Mesenchymal stem cell (in vitro differentiated cells and primary cell): ENCODE measurements at regions not wholly inside any gene's neighbourhood (a gene's known extent, or its start where the extent isn't known, plus 50 kb on each side); places are given as distances from the start of the nearest gene placed in this dataset.

ENCODE experiments used
- DNase-seq: peaks from one replicate; pipeline ENCODE4 v3.0.0-alpha.2; 2013
- H2AFZ ChIP-seq: one replicate; pipeline ENCODE4 v1.6.1; 2013; ENCODE audit warnings: low read depth, mild to moderate bottlenecking, control low read depth, inconsistent platforms, low read length, moderate library complexity
- H2AK5ac ChIP-seq: 2 replicates; pipeline ENCODE4 v1.6.1; 2013; ENCODE audit warnings: low read length, moderate library complexity, mild to moderate bottlenecking, inconsistent platforms; ENCODE audit not compliant: severe bottlenecking
- H2BK120ac ChIP-seq: one replicate; pipeline ENCODE4 v1.6.1; 2013; ENCODE audit warnings: low read depth, mild to moderate bottlenecking, inconsistent platforms, low read length, moderate library complexity
- H2BK12ac ChIP-seq, 2 experiments: one replicate each; pipeline ENCODE4 v1.6.1; 2013; ENCODE audit warnings: inconsistent platforms in 2 of 2, low read length in 2 of 2, mild to moderate bottlenecking in 2 of 2, moderate library complexity in 2 of 2, control low read depth in 1 of 2
- H2BK15ac ChIP-seq: one replicate; pipeline ENCODE4 v1.6.1; 2013; ENCODE audit warnings: mild to moderate bottlenecking, low read depth, inconsistent platforms; ENCODE audit not compliant: poor library complexity, severe bottlenecking
- H2BK5ac ChIP-seq: 2 replicates; pipeline ENCODE4 v1.6.1; 2013; ENCODE audit warnings: low read depth, mild to moderate bottlenecking, low read length, control low read depth, inconsistent platforms; ENCODE audit not compliant: poor library complexity, severe bottlenecking
- H3K14ac ChIP-seq, 2 experiments: one replicate each; pipeline ENCODE4 v1.6.1; 2013; ENCODE audit warnings: inconsistent platforms in 2 of 2, low read length in 2 of 2, control low read depth in 1 of 2, mild to moderate bottlenecking in 1 of 2, moderate library complexity in 1 of 2
- H3K18ac ChIP-seq, 2 experiments: one replicate each; pipeline ENCODE4 v1.6.1; 2013; ENCODE audit warnings: inconsistent platforms in 2 of 2, low read length in 2 of 2, control low read depth in 1 of 2, low read depth in 1 of 2, mild to moderate bottlenecking in 1 of 2
- H3K23ac ChIP-seq, 2 experiments: one replicate each; pipeline ENCODE4 v1.6.1; 2013; ENCODE audit warnings: inconsistent platforms in 2 of 2, low read length in 2 of 2, mild to moderate bottlenecking in 2 of 2, moderate library complexity in 2 of 2, control low read depth in 1 of 2
- H3K27ac ChIP-seq: 2 replicates; pipeline ENCODE4 v1.5.1; 2013; ENCODE audit warnings: mild to moderate bottlenecking, moderate library complexity, low read length, control low read depth, inconsistent platforms; ENCODE audit not compliant: poor library complexity, severe bottlenecking
- H3K27me3 ChIP-seq, 2 experiments: 2 replicates each; pipeline versions ENCODE4 v1.6.1 to v1.7.0; 2013; ENCODE audit warnings: low read length in 2 of 2, mild to moderate bottlenecking in 2 of 2, moderate library complexity in 2 of 2, control low read depth in 1 of 2, inconsistent platforms in 1 of 2; ENCODE audit not compliant: control insufficient read depth in 1 of 2, insufficient read depth in 1 of 2
- H3K36me3 ChIP-seq, 2 experiments: 2 replicates each; pipeline versions ENCODE4 v1.6.1 to v1.7.0; 2013; ENCODE audit warnings: low read length in 2 of 2, control low read depth in 1 of 2, inconsistent platforms in 1 of 2, low read depth in 1 of 2, mild to moderate bottlenecking in 1 of 2; ENCODE audit not compliant: insufficient read depth in 2 of 2, control insufficient read depth in 1 of 2
- H3K4ac ChIP-seq, 2 experiments: one replicate each; pipeline ENCODE4 v1.6.1; 2013; ENCODE audit warnings: inconsistent platforms in 2 of 2, low read length in 2 of 2, mild to moderate bottlenecking in 2 of 2, moderate library complexity in 2 of 2, control low read depth in 1 of 2, low read depth in 1 of 2
- H3K4me1 ChIP-seq: 2 replicates; pipeline ENCODE4 v1.6.1; 2013; ENCODE audit warnings: low read depth, low read length, control low read depth; ENCODE audit not compliant: control insufficient read depth, insufficient read depth
- H3K4me2 ChIP-seq: 2 replicates; pipeline ENCODE4 v1.6.1; 2013; ENCODE audit warnings: low read length, mild to moderate bottlenecking, inconsistent platforms; ENCODE audit not compliant: poor library complexity, severe bottlenecking
- H3K4me3 ChIP-seq, 2 experiments: 2 replicates each; pipeline versions ENCODE4 v1.5.1 to v1.7.0; 2013; ENCODE audit warnings: low read length in 2 of 2, mild to moderate bottlenecking in 2 of 2, control low read depth in 1 of 2, low read depth in 1 of 2; ENCODE audit not compliant: insufficient read depth in 1 of 2
- H3K79me1 ChIP-seq: replicated peaks from 2 replicates; pipeline ENCODE4 v1.6.1; 2013; ENCODE audit warnings: mild to moderate bottlenecking, control low read depth, low read length, inconsistent platforms; ENCODE audit not compliant: poor library complexity, severe bottlenecking
- H3K9ac ChIP-seq: 2 replicates; pipeline ENCODE4 v1.7.0; 2013; ENCODE audit warnings: mild to moderate bottlenecking, low read length, moderate library complexity
- H3K9me3 ChIP-seq: 2 replicates; pipeline ENCODE4 v1.7.0; 2013; ENCODE audit warnings: mild to moderate bottlenecking, low read length; ENCODE audit not compliant: control insufficient read depth
- H4K8ac ChIP-seq: one replicate; pipeline ENCODE4 v1.6.1; 2013; ENCODE audit warnings: inconsistent platforms, mild to moderate bottlenecking, low read length, moderate library complexity
- H4K91ac ChIP-seq: one replicate; pipeline ENCODE4 v1.6.1; 2013; ENCODE audit warnings: mild to moderate bottlenecking, low read length, inconsistent platforms
- WGBS: methylation state at CpG from one replicate; pipeline ENCODE4 v1.1.7; 2013; ENCODE audit warnings: mixed read lengths; 5-methylcytosine and 5-hydroxymethylcytosine counted together

- Histone ChIP-seq H3K36me3 (no peaks in the 10 kb centered on the region), H3K27me3 (no peaks in the 10 kb centered on the region), H2BK120ac (no peak overlapping the region), H3K4me1 (no peaks in the 10 kb centered on the region), H3K14ac (no peak overlapping the region), H3K4me3 (no peak overlapping the region), H3K27ac (no peak overlapping the region), H4K91ac (no peak overlapping the region), H3K4ac (peak overlapping the region in 1 of 2 experiments; percentile 37), H2AFZ (no peak overlapping the region), H2AK5ac (no peak overlapping the region), H3K18ac (no peak overlapping the region), H3K23ac (no peak overlapping the region), H2BK15ac (no peak overlapping the region), H3K79me1 (no peaks in the 10 kb centered on the region), H3K9ac (no peak overlapping the region), H2BK5ac (no peak overlapping the region), H2BK12ac (peak overlapping the region in 1 of 2 experiments; percentile 63), H4K8ac (no peak overlapping the region), H3K4me2 (no peak overlapping the region), H3K9me3 (no peaks in the 10 kb centered on the region)
- DNase-seq, result no peak
- 89% methylated on average over 3 of the region's 3 CpGs for WGBS
Observed at GRCh38 chr2:150023044-150023443, 435.5 kb upstream of the MMADHC start.

DNA sequence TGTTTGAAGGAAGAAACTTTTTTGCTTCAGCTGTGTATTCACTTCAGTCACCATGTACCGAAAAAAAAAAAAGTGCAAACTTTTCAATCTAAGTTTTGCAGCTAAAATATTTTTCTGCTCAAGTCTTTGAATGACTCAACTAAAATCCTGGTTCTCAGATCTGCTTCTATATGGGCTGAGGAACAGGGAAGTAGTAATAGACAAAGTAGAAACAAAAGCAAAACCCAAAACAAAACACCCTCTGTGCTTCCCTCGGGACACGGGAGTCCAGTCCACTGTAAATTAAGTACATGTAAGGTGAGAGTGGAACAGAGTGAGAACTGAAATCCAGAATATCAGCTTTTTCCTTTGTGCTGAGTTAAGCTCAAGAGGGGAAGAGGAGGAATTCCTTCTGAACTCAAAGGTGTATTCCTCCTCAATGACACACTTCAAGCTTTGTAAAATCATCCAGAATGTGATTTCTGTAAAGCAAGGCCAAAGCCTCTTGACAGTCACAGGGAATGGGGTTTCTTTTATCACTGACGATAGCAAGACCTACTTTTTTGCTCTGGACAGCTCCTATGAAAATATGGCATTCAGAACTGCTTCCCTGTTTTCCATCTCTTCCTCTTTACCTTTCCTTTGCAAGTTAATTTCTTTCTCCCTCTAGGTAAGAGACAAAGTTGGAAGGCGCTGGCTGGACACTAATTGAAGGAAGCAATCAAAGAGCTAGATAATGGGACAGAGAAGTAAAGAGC, 433.5 kb upstream of the MMADHC start:
- Histone ChIP-seq H3K36me3 (no peaks in the 10 kb centered on the region), H4K91ac (no peak overlapping the region), H2AFZ (no peak overlapping the region), H3K79me1 (no peaks in the 10 kb centered on the region), H2BK15ac (no peak overlapping the region), H3K9me3 (peaks cover 3% of the 10 kb centered on the region), H2BK120ac (no peak overlapping the region), H2BK5ac (no peak overlapping the region), H4K8ac (no peak overlapping the region), H3K14ac (no peak overlapping the region), H3K27ac (no peak overlapping the region), H3K4ac (no peak overlapping the region), H2BK12ac (no peak overlapping the region), H3K27me3 (no peaks in the 10 kb centered on the region), H2AK5ac (no peak overlapping the region), H3K23ac (no peak overlapping the region), H3K18ac (no peak overlapping the region), H3K4me1 (no peaks in the 10 kb centered on the region), H3K4me2 (no peak overlapping the region), H3K4me3 (no peak overlapping the region), H3K9ac (no peak overlapping the region)
- WGBS, result 94% methylated on average over 4 of the region's 5 CpGs
- no peak for DNase-seq

DNA sequence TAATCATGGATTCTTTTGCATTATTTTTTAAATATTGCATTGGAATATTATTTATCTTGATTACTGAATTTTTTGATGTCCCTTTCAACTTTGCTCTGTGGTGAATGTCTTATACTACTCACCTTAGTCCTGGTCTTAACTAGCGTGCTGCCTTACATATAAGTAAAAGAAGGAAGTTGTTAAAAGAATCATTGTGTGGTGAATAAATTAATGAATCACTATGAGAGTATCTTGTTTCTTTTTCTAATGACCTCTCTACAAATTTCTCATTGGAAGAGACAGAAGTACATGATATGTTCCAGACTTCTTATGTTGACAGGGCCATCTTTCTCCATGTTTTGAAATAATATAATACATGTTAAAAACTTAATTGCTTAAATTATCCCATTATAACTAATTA, 432.6 kb upstream of the MMADHC start:
- H3K23ac ChIP-seq, result no peak overlapping the region
- no peak overlapping the region for H3K18ac ChIP-seq
- no peak overlapping the region for H2BK12ac ChIP-seq
- no peak overlapping the region for H3K9ac ChIP-seq
- H2AFZ ChIP-seq, result no peak overlapping the region
- no peak for DNase-seq
- H3K4me3 ChIP-seq, result no peak overlapping the region
- H3K4me1 ChIP-seq, result no peaks in the 10 kb centered on the region
- WGBS, result no CpG with 5 or more reads among the region's 1 CpG
- H3K14ac ChIP-seq, result no peak overlapping the region
- H3K36me3 ChIP-seq, result no peaks in the 10 kb centered on the region
- no peak overlapping the region for H4K91ac ChIP-seq
- H3K27ac ChIP-seq, result no peak overlapping the region
- H3K27me3 ChIP-seq, result no peaks in the 10 kb centered on the region
- no peak overlapping the region for H3K4ac ChIP-seq
- no peak overlapping the region for H2BK120ac ChIP-seq
- no peak overlapping the region for H4K8ac ChIP-seq
- peaks cover 6% of the 10 kb centered on the region for H3K9me3 ChIP-seq
- no peak overlapping the region for H2BK5ac ChIP-seq
- H2AK5ac ChIP-seq, result no peak overlapping the region
- no peak overlapping the region for H3K4me2 ChIP-seq
- no peaks in the 10 kb centered on the region for H3K79me1 ChIP-seq
- H2BK15ac ChIP-seq, result no peak overlapping the region

DNA sequence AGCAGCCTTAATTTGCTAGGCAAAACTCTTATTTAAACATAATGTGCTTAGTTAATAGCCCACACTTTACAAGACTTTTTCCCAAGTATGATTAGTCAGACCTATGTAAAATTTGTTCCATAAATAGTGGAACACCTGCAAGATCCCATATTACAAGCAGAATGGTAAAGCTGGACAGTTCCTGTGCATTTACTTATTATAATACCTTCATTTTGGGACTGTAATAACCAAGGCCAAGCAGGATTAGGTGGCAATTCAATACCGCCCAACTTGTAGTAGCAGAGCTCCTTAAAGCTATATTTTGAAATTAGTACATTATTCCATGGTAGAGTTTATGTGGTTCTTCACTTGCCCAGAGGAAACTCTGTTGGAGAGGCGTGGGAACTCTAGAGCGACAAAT, 431.5 kb upstream of the MMADHC start:
- no peak overlapping the region for H2BK5ac ChIP-seq
- H3K27me3 ChIP-seq, result no peaks in the 10 kb centered on the region
- 98% methylated on average over 3 of the region's 3 CpGs for WGBS
- no peak overlapping the region for H2BK15ac ChIP-seq
- H3K18ac ChIP-seq, result no peak overlapping the region
- H3K4ac ChIP-seq, result no peak overlapping the region
- no peak overlapping the region for H3K4me2 ChIP-seq
- H2AFZ ChIP-seq, result no peak overlapping the region
- no peak overlapping the region for H4K91ac ChIP-seq
- H2AK5ac ChIP-seq, result no peak overlapping the region
- H2BK12ac ChIP-seq, result no peak overlapping the region
- H3K9ac ChIP-seq, result no peak overlapping the region
- no peak overlapping the region for H3K14ac ChIP-seq
- H2BK120ac ChIP-seq, result no peak overlapping the region
- no peaks in the 10 kb centered on the region for H3K36me3 ChIP-seq
- no peak overlapping the region for H3K23ac ChIP-seq
- H4K8ac ChIP-seq, result no peak overlapping the region
- no peaks in the 10 kb centered on the region for H3K79me1 ChIP-seq
- no peaks in the 10 kb centered on the region for H3K4me1 ChIP-seq
- H3K27ac ChIP-seq, result no peak overlapping the region
- peaks cover 6% of the 10 kb centered on the region for H3K9me3 ChIP-seq
- DNase-seq, result no peak
- H3K4me3 ChIP-seq, result no peak overlapping the region
